ENCODE measurements at regions not wholly inside any gene's neighbourhood (a gene's known extent, or its start where the extent isn't known, plus 50 kb on each side); places are given as distances from the start of the nearest gene placed in this dataset.

DNA sequence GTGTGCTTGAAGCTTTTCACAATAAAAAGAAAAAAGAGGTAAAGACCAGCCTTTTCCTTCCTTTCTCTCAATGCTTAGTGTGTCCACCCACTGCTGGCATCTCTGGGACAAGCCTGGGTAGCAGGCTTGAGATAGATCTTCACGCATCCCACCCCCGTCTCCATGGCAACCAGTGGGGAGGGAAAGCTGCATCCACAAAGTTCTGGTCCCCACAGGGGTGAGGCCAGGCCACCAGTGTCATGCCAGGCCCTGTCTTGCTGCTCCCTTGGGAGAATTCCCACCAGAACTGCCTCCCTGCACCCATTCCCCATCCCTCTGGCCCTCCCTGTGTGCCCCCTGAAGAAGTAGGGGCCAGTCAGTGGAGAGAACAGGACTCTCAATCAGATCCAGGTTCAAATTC is 259.9 kb downstream of the MRTFB start:
- no peak for TF ChIP-seq POLR2A (IDR thresholded peaks at IDR 0.05; ENCODE audit: borderline replicate concordance, extremely low read depth, insufficient read depth, insufficient read length)
- no peak for TF ChIP-seq EZH2phosphoT487 (IDR thresholded peaks at IDR 0.05; ENCODE audit: borderline replicate concordance)
- TF ChIP-seq, protein P1, sequence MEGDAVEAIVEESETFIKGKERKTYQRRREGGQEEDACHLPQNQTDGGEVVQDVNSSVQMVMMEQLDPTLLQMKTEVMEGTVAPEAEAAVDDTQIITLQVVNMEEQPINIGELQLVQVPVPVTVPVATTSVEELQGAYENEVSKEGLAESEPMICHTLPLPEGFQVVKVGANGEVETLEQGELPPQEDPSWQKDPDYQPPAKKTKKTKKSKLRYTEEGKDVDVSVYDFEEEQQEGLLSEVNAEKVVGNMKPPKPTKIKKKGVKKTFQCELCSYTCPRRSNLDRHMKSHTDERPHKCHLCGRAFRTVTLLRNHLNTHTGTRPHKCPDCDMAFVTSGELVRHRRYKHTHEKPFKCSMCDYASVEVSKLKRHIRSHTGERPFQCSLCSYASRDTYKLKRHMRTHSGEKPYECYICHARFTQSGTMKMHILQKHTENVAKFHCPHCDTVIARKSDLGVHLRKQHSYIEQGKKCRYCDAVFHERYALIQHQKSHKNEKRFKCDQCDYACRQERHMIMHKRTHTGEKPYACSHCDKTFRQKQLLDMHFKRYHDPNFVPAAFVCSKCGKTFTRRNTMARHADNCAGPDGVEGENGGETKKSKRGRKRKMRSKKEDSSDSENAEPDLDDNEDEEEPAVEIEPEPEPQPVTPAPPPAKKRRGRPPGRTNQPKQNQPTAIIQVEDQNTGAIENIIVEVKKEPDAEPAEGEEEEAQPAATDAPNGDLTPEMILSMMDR (IDR thresholded peaks at IDR 0.05 in 2 of 3, conservative IDR thresholded peaks at IDR 0.05 in 1 of 3; ENCODE audit: borderline replicate concordance in 1 of 3, insufficient read depth in 1 of 3, low read depth in 2 of 3, low read length in 2 of 3) = no peak
- no peak for TF ChIP-seq POLR2AphosphoS5 (IDR thresholded peaks at IDR 0.05; ENCODE audit: low read depth, low read length)
- TF ChIP-seq SRF (IDR thresholded peaks at IDR 0.05; ENCODE audit: low read depth) = no peak
- TF ChIP-seq, protein P2, sequence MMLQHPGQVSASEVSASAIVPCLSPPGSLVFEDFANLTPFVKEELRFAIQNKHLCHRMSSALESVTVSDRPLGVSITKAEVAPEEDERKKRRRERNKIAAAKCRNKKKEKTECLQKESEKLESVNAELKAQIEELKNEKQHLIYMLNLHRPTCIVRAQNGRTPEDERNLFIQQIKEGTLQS (IDR thresholded peaks at IDR 0.05) = no peak
